HG02884 (cell line): ENCODE measurements at regions not wholly inside any gene's neighbourhood (a gene's known extent, or its start where the extent isn't known, plus 50 kb on each side); places are given as distances from the start of the nearest gene placed in this dataset.
A peak's percentile ranks its signal among the peaks of the same experiment; 100 is the strongest.
"Not testable (repeated sequence)": the region's sequence is repeated elsewhere in the genome, so short reads cannot be mapped to it uniquely, and the experiment has no call there.

Experiments used
- ATAC-seq: cut with Tn5 transposase; IDR thresholded peaks from one replicate; pipeline ENCODE4 v1.9.1; 2021; ENCODE audit warnings: mild to moderate bottlenecking, moderate library complexity; ENCODE audit not compliant: unreplicated experiment

GRCh38 chr16:88263681-88264287 lies 119.0 kb upstream of the ZNF469 start:
- not testable (repeated sequence) for ATAC-seq

DNA sequence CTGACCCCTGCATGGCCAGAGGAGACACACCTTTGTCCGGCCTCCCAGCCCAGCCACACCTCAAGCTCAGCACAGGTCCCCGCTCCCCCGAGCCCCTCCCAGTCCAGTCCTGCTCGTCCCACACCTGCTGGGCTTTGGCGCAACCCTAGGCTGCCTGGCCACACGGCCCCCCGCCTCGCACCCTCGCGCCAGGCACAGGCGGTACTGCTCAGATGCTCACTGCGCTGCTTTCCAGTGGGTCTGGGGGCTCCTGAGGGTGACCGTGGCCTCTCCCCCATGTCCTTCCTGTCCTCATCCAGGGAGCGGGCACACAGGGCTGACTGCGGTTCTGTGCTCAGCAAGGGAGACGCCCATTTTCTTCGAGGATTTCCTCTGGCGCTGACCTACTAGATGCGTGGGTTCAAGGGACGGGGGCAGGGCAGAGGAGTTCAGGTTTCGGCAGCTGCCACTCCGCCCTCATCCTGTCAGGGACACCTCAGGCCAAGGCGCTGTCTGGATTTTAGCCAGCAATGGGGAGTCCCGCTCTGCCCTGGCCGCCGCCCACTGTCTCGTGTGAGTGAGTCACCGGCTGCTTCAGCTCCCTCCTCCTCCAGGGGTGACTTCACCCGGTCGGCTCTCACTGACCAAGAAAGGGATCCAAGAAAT lies 118.0 kb upstream of the ZNF469 start:
- ATAC-seq: peak; percentile 57

DNA sequence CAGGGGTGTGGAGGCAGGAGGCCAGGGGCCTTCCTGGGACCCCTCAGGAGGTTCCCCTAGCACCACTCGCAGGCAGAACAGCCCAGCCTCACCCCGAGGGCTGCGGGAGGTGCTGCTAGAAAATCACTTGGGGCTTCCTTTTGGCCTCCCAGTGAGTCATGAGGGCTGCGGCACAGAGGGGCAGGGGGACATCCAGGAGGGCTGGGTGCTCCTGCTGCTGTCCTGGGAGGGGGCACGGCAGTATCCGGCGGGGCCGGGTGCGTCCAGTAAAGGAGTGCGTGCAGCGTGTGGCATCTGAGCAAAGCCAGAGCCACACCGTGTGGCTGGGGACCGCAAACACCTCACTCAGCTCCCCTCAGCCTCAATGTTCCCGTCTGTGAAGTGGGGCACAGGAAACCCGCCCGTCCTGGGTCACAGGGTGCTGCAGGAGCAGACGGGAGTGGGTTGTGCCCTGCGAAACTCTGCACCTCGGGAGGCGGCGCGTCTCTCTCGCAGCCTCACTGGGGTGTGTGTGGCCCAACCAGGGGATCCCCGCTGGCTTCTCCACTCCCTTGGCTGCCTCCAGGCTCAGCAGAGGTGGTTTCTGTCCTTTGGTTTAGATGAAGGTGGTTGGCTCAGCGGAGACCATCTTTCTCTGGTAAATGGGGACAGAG lies 117.3 kb upstream of the ZNF469 start:
- not testable (repeated sequence) for ATAC-seq

- not testable (repeated sequence) for ATAC-seq
These were observed 116.7 kb upstream of the ZNF469 start for GRCh38 chr16:88266036-88266435.

DNA sequence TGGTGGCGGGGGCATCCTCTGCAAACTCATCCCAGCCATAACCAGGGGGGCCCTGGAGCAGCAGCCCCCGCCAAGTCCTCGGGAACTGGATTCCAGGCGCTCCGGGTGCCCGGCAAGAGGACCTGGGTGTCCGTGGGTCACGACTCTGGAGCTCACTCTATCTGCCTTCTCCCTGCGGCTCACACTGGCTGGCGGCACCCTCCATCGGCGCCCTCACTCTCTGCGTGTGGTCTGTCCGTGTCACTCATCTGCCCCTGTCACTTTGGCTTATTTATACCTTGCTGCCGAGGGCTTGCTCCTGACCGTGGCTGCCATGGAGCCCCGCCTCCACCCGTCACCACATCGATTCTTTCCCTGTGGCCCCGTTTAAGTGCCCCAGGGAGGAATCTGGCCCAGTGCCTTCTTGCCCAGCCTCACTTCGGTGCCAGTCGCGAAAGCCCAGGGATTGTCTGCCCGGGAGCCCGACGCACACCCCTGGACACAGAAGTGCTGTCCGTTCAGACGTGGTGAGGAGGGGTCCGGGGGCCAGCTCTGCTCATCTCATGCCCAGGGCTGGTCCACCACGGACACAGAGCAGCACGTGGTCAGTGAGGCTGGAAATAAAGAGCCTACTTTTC lies 115.7 kb upstream of the ZNF469 start:
- ATAC-seq: not testable (repeated sequence)

- ATAC-seq: not testable (repeated sequence)
These were observed 114.4 kb upstream of the ZNF469 start for GRCh38 chr16:88268186-88268970.

- not testable (repeated sequence) for ATAC-seq
These were observed 112.5 kb upstream of the ZNF469 start for GRCh38 chr16:88270171-88270790.

DNA sequence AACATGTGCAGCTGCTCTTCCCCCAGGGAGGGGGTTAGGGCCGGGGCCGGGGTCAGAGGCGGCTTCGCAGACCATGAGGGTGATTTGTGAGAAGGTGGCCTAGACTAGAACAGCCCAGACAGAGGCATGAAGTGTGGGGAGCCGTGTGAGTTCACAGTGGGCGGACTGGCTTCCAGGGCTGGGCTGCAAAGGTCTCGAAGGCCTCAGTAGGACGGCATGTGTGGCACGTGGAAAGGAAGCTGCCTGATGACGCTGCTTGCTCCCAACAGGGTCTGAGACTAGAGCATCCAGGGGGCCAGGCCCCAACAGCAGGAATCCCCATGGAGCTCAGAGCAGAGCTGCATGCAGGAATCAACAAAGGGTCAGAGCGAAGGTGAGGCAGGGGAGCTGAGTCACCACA lies 111.5 kb upstream of the ZNF469 start:
- ATAC-seq: not testable (repeated sequence)

- ATAC-seq: not testable (repeated sequence)
These were observed 111.0 kb upstream of the ZNF469 start for GRCh38 chr16:88271776-88272175.

- not testable (repeated sequence) for ATAC-seq
These were observed 110.3 kb upstream of the ZNF469 start for GRCh38 chr16:88272437-88272836.

- not testable (repeated sequence) for ATAC-seq
These were observed 108.5 kb upstream of the ZNF469 start for GRCh38 chr16:88274126-88274750.

DNA sequence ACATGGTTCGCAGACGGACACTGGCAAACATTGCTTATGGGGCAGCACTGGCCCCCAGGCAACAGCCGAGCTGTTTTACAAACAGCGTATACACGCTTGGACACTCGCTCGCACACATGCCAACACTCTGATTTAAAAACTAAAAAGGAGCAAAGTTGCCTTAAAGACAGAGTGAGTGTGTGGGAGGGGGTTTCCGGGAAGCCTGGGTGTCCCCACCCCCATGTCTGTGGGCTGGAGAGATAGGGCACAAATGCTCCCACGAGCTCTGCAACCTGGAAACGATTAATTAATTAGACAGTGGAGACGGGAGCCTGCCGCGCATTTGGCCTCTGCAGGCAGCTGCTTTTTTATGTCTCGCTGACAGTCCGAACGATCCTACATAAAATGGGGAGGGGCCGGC lies 107.9 kb upstream of the ZNF469 start:
- ATAC-seq: no peak

DNA sequence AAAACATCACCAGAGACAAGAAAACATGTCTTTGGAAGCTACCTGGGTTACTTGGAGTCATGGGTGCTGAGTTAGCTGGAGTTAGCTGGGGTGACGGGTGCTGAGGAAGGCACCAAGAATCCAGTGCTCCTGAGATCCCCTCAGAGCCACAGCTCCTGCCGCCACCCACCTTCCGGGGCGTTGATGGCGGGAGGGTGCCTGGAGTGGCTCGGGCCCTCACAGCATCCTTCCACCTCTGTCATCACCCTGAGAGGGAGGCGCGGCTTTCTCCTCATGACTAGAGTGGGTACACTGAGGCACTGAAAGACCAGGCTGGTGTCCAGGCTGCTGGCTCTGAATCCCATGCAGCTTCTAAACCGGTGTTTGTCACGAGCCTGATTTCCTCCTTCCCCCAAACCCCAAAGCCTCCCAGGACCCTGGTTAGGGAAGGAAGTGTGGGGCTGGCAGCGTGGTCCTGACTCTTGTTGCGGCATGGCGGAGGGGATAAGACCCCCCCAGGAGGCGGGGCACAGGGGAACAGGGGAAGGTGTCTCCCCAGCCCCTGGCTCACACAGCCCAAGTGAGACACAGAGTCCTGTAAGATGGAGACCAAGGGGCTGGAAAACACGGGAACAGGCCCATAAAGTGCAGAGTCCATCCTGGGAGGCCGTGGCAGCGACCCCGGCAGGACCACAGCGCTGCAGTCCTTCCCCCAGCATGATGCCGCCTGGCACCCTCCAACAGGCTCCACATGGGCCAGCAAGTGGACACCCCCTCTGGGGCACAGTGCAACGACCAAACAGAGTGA lies 107.2 kb upstream of the ZNF469 start:
- ATAC-seq: not testable (repeated sequence)

- ATAC-seq: not testable (repeated sequence)
These were observed 106.6 kb upstream of the ZNF469 start for GRCh38 chr16:88276123-88276588.

DNA sequence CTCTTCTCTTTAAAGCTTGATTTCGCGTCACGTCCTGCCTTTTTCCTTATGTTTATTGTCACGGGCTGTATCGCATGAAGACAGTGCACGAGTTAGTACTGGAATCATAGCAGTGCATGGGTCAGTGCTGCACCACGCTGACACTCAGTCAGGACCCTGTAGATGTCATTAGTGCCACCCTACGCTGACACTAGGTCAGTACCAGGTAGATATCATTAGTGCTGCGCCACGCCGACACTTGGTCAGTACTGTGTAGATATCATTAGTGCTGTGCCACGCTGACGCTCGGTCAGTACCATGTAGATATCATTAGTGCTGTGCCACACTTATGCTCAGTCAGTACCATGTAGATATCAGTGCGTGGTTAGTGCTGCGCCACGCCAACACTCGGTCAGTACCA lies 106.2 kb upstream of the ZNF469 start:
- no peak for ATAC-seq

- ATAC-seq: no peak
These were observed 102.8 kb upstream of the ZNF469 start for GRCh38 chr16:88279998-88280397.

- no peak for ATAC-seq
These were observed 100.7 kb upstream of the ZNF469 start for GRCh38 chr16:88281858-88282563.

DNA sequence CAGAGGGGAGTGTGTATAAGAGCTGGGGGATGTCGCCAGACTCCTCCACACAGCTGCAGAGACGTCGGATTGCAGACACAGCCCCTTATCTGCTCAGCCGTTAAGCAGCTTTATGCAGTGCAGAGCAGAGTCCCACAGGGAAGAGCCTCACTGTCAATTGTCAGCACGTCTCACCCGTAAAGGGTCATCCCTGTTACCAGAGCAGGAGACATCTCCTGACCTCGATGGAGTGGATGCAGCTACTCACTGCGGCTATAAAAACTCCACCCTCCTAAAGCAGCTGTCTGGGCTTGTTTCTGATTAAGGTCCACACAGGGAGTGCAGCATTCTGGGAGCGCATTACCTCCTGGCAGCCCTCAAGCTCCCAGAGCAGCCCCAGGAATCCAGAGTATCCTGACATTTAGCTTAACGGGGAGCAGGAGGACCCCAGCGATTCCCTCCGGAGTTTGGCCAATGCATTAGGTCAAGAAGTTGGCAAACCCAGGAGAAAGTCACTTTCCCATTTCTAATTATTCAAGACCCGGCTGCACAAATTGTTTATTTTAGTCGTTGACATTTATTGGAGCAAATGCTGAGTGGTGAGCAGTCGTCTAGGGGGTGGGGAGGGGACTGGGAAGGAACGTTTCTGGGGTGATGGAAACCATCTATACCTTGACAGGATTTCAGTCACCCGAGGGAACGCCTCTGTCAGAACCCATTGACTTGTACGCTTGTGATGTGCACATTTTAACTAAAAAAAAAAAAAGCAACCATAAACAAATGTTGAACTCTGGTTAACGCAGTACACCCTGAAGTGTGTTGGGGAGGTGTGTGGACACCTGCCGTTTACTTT lies 100.0 kb upstream of the ZNF469 start:
- no peak for ATAC-seq
